Lower lobe of right lung (tissue), 2 donors: ENCODE measurements at regions not wholly inside any gene's neighbourhood (a gene's known extent, or its start where the extent isn't known, plus 50 kb on each side); places are given as distances from the start of the nearest gene placed in this dataset.

Experiments
- ATAC-seq, 2 donors: fragments of 200-7000 bp; cut with Tn5 transposase; one replicate each; pipeline ENCODE4 v1.9.1; 2020 to 2022; ENCODE audit warnings: mild to moderate bottlenecking in 2 of 2, moderate library complexity in 2 of 2
- DNase-seq: peaks from one replicate; pipeline ENCODE4 v3.0.0-alpha.2; 2020
- H3K27ac ChIP-seq: fragments of 200-600 bp; one replicate; pipeline ENCODE4 v1.8.0; 2022
- H3K27me3 ChIP-seq: fragments of 200-600 bp; one replicate; pipeline ENCODE4 v1.8.0; 2022; ENCODE audit warnings: low read depth
- H3K36me3 ChIP-seq: fragments of 200-600 bp; one replicate; pipeline ENCODE4 v1.8.0; 2022; ENCODE audit warnings: mild to moderate bottlenecking
- H3K4me1 ChIP-seq: fragments of 200-600 bp; one replicate; pipeline ENCODE4 v1.8.0; 2022
- H3K4me3 ChIP-seq: fragments of 200-600 bp; one replicate; pipeline ENCODE4 v1.8.0; 2022; ENCODE audit warnings: mild to moderate bottlenecking
- H3K9me3 ChIP-seq: fragments of 200-600 bp; one replicate; pipeline ENCODE4 v1.8.0; 2022
- CTCF ChIP-seq: fragments of 200-600 bp; IDR thresholded peaks from one replicate; pipeline ENCODE4 v1.8.0; 2022; ENCODE audit warnings: antibody characterized with exemption, mild to moderate bottlenecking
- intact Hi-C: fragments of 100-400 bp; cut with DNase I; formaldehyde crosslinking; loops from one replicate; pipeline ENCODE4 v1.11.0; 2022
- donor health status: DM: no; HTN: yes; CAD: no; lungs with severe emphysema.

GRCh38 chr6:85172161-85172560 is 277.7 kb upstream of the NT5E start:
- no peak for DNase-seq
- no peak overlapping the region for H3K4me3 ChIP-seq
- H3K36me3 ChIP-seq: no peaks in the 10 kb centered on the region
- no peaks in the 10 kb centered on the region for H3K4me1 ChIP-seq
- no peaks in the 10 kb centered on the region for H3K27me3 ChIP-seq
- H3K27ac ChIP-seq: no peak overlapping the region
- peaks cover 12% of the 10 kb centered on the region for H3K9me3 ChIP-seq
- no peak for ATAC-seq
- intact Hi-C loops: no loop called here
- no peak for TF ChIP-seq CTCF

- no peak overlapping the region for H3K4me3 ChIP-seq
- intact Hi-C loops: no loop called here
- DNase-seq (no peak), ATAC-seq (no peak)
- H3K27me3 ChIP-seq: no peaks in the 10 kb centered on the region
- TF ChIP-seq CTCF: no peak
- no peaks in the 10 kb centered on the region for H3K4me1 ChIP-seq
- peaks cover 3% of the 10 kb centered on the region for H3K9me3 ChIP-seq
- no peaks in the 10 kb centered on the region for H3K36me3 ChIP-seq
- no peak overlapping the region for H3K27ac ChIP-seq
These were observed 280.7 kb upstream of the NT5E start for GRCh38 chr6:85169189-85169588.

- intact Hi-C loops: no loop called here
These were observed 281.7 kb upstream of the NT5E start for GRCh38 chr6:85168146-85168545.

DNA sequence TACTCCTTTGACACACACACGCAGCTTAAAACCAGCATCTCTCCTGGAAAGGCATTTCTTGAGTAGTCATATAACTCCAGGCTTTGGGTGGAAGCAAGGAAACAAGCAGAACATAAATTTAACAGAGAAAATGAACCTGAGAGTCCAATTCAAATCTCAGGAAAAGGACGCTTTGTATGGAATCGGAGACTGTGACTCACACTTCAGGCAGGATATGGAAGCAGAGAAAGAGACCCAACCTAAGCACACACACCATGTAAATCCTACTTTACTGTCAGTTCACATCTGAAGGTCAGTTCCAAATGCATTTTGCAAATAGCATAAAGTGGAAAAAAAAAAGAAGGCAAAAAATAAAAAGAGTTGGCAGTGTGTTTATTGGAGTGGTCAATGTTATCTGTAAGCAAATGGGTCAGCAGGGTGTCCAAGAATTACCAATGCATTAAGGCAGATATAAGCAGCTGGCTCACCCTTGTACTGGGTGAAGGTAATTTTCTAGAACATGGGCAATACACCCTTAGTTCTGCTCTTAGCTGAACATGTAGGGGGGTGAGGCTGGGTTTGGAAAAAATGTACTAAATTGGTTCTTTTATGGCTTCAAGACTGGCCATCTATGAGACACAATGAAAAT is 283.7 kb upstream of the NT5E start:
- H3K27me3 ChIP-seq: no peaks in the 10 kb centered on the region
- TF ChIP-seq CTCF: no peak
- ATAC-seq (no peak), DNase-seq (no peak)
- no peaks in the 10 kb centered on the region for H3K36me3 ChIP-seq
- intact Hi-C loops: no loop called here
- no peaks in the 10 kb centered on the region for H3K9me3 ChIP-seq
- no peak overlapping the region for H3K27ac ChIP-seq
- H3K4me3 ChIP-seq: no peak overlapping the region
- H3K4me1 ChIP-seq: no peaks in the 10 kb centered on the region

More at GRCh38 chr6:85168146-85168545, 281.7 kb upstream of the NT5E start:
- H3K4me3 ChIP-seq: no peak overlapping the region
- no peaks in the 10 kb centered on the region for H3K4me1 ChIP-seq
- TF ChIP-seq CTCF: no peak
- no peaks in the 10 kb centered on the region for H3K36me3 ChIP-seq
- ATAC-seq: no peak
- DNase-seq: no peak
- H3K27ac ChIP-seq: no peak overlapping the region
- no peaks in the 10 kb centered on the region for H3K27me3 ChIP-seq
- no peaks in the 10 kb centered on the region for H3K9me3 ChIP-seq

DNA sequence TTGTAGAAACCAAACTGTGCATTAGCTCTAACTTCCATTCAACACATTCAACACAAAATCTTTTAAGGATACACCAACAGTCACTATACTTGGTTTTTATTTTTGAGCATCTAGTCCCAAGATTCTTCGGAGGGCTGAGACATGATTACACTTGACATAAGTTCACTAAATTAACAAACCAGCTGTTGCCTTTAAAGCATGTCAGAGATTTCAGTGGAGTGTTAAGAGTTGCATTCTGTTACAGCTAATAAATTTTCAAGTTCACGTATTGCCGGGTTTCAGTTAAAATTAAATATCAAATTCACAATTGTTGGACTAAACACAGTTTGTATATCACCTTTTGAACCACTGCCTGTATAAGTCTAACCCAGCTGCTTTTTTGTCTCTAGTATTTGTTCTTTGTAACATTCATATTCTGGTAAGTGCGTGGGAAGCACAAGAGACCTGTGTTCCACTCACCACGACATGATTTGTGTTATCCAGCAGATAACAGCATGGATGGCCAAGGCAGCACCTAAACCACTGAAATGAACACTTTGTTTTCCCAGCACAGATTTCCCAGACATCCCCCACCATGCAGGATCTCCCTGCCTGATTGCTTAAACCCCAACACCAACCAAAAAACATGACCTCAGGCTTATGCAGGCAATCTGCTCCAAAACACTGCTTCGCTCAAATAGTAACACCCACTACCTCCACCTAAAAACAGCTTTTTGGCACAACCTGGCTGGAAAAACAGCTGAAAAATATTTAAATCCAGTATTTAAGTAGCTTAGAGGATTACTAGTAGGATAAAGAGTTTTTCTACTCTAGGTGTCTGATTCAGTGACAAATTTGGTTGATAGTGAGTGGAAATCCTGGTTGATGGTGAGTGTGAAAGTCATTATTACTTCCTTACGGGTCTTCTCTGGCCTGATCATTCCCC is 286.5 kb upstream of the NT5E start:
- H3K4me1 ChIP-seq: no peaks in the 10 kb centered on the region
- no peak overlapping the region for H3K27ac ChIP-seq
- no peak overlapping the region for H3K4me3 ChIP-seq
- no peaks in the 10 kb centered on the region for H3K9me3 ChIP-seq
- no peak for TF ChIP-seq CTCF
- intact Hi-C loops: no loop called here
- H3K36me3 ChIP-seq: no peaks in the 10 kb centered on the region
- ATAC-seq (no peak), DNase-seq (no peak)
- H3K27me3 ChIP-seq: no peaks in the 10 kb centered on the region
